ENCODE measurements at regions not wholly inside any gene's neighbourhood (a gene's known extent, or its start where the extent isn't known, plus 50 kb on each side); places are given as distances from the start of the nearest gene placed in this dataset.

DNA sequence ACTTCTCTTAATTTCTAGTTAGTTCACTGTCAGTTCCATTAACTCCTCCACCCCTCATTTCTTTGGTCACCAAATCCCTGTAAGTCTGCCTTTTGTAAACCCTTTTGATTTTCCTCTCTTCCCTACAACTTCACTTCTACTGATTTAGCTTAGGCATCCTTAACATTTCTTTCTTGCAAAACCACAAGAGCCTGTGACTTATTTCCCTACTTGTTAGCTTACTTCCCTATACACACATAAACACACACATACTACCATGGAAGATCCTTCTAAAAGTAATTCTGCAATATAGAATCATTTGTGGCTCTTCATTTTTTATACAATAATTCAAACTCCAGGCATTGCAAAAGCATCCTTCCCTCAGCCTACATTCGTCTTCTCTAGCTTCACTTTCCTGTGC is 494.3 kb upstream of the USP15 start:
- H3K27ac Mint-ChIP-seq = no peak overlapping the region
- no peaks in the 10 kb centered on the region for H3K9me3 Mint-ChIP-seq
- H3K27me3 Mint-ChIP-seq (ENCODE audit: low read depth) = no peaks in the 10 kb centered on the region
- H3K4me1 Mint-ChIP-seq (ENCODE audit: low read depth) = no peaks in the 10 kb centered on the region
- no peaks in the 10 kb centered on the region for H3K36me3 Mint-ChIP-seq (ENCODE audit: low read depth)
- no peak overlapping the region for H3K4me3 Mint-ChIP-seq (ENCODE audit: low read depth)
- DNase-seq (ENCODE audit: low spot score) = no peak
- intact Hi-C loops (cut with micrococcal nuclease) = no loop called here

DNA sequence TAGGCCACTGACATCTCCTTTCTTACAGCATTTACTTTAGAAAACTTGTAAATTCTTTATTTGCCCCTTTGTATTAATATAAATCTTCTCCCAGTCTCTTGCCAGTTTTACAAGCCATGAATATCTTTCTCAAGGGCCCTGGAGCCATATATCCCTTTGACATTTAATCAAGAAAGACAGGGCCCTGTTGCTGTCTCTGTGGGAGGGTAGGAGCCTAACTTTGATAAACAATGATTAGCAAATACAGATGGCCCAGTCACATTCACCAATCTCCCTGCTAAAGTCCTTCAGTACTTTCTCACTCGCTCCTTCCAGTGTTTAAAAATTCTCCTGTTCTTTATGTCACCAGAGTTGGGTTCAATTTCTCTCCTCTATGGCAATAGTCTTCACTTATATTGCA is 479.8 kb upstream of the USP15 start:
- DNase-seq (ENCODE audit: low spot score) = no peak
- Mint-ChIP-seq H3K9me3 (no peaks in the 10 kb centered on the region), H3K36me3 (ENCODE audit: low read depth) (no peaks in the 10 kb centered on the region), H3K4me1 (ENCODE audit: low read depth) (no peaks in the 10 kb centered on the region), H3K27me3 (ENCODE audit: low read depth) (no peaks in the 10 kb centered on the region), H3K27ac (no peak overlapping the region), H3K4me3 (ENCODE audit: low read depth) (no peak overlapping the region)
- intact Hi-C loops (cut with micrococcal nuclease) = no loop called here

DNA sequence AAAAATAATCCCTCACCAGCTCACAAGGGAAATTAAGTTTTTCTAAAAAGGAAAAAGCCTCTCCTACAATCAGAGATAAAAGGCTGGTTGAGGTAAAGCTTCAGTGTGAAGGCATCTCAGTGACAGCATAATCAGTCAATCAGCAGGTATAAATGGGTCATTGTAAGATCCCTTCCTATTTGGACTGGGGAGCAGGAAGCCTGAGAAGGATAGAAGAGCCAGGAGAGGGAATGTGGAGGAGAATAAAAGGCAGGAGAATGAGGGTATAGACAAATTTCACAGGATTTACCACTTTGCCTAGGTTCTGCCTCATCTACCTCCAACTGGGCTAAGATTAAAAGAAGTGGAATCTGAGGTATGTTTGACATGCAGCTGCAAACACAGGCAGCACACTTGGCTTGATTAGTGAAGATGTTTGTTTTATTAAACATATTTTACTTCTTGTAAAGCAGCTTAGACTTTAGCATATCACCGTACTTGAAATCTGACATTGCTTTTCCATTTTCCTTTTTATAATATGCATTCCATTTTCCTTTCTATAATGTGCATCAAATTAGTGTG is 479.1 kb upstream of the USP15 start:
- no peaks in the 10 kb centered on the region for H3K27me3 Mint-ChIP-seq (ENCODE audit: low read depth)
- no peaks in the 10 kb centered on the region for H3K4me1 Mint-ChIP-seq (ENCODE audit: low read depth)
- H3K9me3 Mint-ChIP-seq = no peaks in the 10 kb centered on the region
- intact Hi-C loops (cut with micrococcal nuclease) = no loop called here
- no peak for DNase-seq (ENCODE audit: low spot score)
- H3K4me3 Mint-ChIP-seq (ENCODE audit: low read depth) = no peak overlapping the region
- no peak overlapping the region for H3K27ac Mint-ChIP-seq
- H3K36me3 Mint-ChIP-seq (ENCODE audit: low read depth) = no peaks in the 10 kb centered on the region

DNA sequence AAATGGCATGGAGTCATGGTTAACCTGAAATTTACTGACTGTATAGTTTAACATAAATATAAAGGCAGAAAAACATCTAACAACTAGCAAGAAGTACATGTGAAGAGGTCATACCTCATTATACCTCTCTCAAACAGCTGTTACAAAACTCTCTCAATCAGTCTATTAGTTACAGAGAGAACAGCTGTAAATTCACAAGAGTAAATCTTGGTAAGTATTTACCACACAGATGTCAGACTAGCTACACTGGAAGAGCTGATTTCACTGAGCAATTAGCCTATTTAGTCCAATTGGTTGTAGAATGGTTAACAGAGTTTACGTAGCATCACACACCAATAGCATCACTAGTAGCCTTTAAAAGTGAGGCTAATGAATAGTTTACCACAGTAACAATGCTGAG is 463.4 kb upstream of the USP15 start:
- Mint-ChIP-seq H3K4me1 (ENCODE audit: low read depth) (no peaks in the 10 kb centered on the region), H3K36me3 (ENCODE audit: low read depth) (no peaks in the 10 kb centered on the region), H3K9me3 (no peaks in the 10 kb centered on the region), H3K27me3 (ENCODE audit: low read depth) (no peaks in the 10 kb centered on the region), H3K4me3 (ENCODE audit: low read depth) (no peak overlapping the region), H3K27ac (no peak overlapping the region)
- intact Hi-C loops (cut with micrococcal nuclease) = no loop called here
- DNase-seq (ENCODE audit: low spot score) = no peak

DNA sequence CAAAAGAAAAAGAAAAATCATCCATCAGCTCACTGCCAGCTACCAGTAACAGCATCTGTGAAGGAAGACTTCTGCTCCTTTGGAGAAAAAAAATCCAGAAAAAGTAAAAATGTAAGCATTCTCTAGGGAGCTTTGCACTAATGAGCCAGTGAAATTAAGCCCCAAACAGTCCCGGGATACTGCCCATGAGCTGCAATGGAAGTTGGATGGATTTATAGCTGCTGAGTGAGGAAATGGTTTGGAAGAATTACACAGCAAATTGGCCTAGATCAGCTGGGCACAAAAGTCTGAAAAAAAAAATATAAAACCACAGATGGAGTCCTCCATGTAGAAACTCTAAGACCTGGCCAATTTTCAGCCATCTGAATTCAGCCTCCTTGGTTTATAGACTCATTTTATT is 462.9 kb upstream of the USP15 start:
- H3K4me3 Mint-ChIP-seq (ENCODE audit: low read depth) = no peak overlapping the region
- no peak for DNase-seq (ENCODE audit: low spot score)
- H3K27me3 Mint-ChIP-seq (ENCODE audit: low read depth) = no peaks in the 10 kb centered on the region
- no peaks in the 10 kb centered on the region for H3K4me1 Mint-ChIP-seq (ENCODE audit: low read depth)
- H3K27ac Mint-ChIP-seq = no peak overlapping the region
- intact Hi-C loops (cut with micrococcal nuclease) = no loop called here
- H3K9me3 Mint-ChIP-seq = no peaks in the 10 kb centered on the region
- H3K36me3 Mint-ChIP-seq (ENCODE audit: low read depth) = no peaks in the 10 kb centered on the region

DNA sequence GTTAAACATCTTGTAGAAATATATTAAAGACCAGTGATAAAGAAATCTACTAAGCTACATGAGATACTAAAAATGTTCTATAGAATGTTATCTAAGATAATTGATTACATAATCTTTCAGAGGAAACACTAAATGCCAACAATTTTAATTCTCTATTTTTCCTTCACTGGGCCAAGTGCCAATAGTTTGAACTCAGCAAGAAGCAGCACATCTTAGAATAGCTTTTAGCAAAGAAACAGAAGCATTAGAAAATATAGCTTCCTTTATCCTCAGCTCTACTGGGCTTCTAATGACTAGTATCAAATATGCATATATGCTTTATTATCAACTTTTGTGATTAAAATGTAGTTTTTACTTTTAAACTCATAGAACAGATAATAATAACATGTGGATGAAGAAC is 461.4 kb upstream of the USP15 start:
- Mint-ChIP-seq H3K9me3 (no peaks in the 10 kb centered on the region), H3K4me3 (ENCODE audit: low read depth) (no peak overlapping the region), H3K27ac (no peak overlapping the region), H3K27me3 (ENCODE audit: low read depth) (no peaks in the 10 kb centered on the region), H3K4me1 (ENCODE audit: low read depth) (no peaks in the 10 kb centered on the region), H3K36me3 (ENCODE audit: low read depth) (no peaks in the 10 kb centered on the region)
- DNase-seq (ENCODE audit: low spot score) = no peak
- intact Hi-C loops (cut with micrococcal nuclease) = no loop called here

DNA sequence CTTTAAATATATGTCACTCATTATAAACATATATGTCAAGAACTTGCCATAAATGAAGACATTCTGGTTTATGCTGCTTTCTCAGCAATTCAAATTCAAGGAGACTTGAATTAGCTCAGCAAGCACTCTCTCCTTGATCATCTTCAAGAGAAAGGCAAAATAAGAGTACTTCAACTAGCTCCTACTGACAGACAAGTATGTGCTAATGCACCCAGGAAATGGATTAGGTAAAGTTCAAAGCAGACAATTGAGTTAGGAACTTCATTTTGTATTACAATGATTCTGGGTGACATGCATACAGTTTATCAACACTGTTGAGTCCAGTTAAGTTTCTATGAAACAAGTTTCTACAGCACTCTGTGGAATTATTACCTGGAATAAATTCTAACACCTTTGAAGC is 455.9 kb upstream of the USP15 start:
- Mint-ChIP-seq H3K9me3 (peaks cover 7% of the 10 kb centered on the region), H3K4me1 (ENCODE audit: low read depth) (no peaks in the 10 kb centered on the region), H3K27ac (no peak overlapping the region), H3K4me3 (ENCODE audit: low read depth) (no peak overlapping the region), H3K36me3 (ENCODE audit: low read depth) (no peaks in the 10 kb centered on the region), H3K27me3 (ENCODE audit: low read depth) (no peaks in the 10 kb centered on the region)
- intact Hi-C loops (cut with micrococcal nuclease) = no loop called here
- no peak for DNase-seq (ENCODE audit: low spot score)

DNA sequence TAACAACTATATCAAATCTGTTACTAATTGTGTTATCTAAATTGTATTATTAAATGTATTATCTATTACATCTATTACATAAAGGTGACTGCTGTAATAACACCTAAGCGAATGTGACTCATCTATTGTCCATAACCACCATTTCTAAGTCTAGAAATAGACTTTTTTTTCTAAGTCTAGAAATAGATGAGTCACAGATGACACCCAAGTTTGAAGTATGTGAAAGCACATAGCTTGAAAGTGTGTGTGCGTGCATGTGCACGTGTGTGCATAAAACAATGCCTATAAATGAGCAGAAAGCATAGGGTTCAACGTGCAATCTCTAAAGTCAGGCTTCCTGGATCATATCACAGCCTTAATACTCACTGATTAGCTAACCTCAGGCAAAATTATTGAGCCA is 451.3 kb upstream of the USP15 start:
- H3K4me3 Mint-ChIP-seq (ENCODE audit: low read depth) = no peak overlapping the region
- intact Hi-C loops (cut with micrococcal nuclease) = no loop called here
- no peak overlapping the region for H3K27ac Mint-ChIP-seq
- DNase-seq (ENCODE audit: low spot score) = no peak
- H3K9me3 Mint-ChIP-seq = peaks cover 7% of the 10 kb centered on the region
- H3K27me3 Mint-ChIP-seq (ENCODE audit: low read depth) = no peaks in the 10 kb centered on the region
- no peaks in the 10 kb centered on the region for H3K36me3 Mint-ChIP-seq (ENCODE audit: low read depth)
- no peaks in the 10 kb centered on the region for H3K4me1 Mint-ChIP-seq (ENCODE audit: low read depth)

DNA sequence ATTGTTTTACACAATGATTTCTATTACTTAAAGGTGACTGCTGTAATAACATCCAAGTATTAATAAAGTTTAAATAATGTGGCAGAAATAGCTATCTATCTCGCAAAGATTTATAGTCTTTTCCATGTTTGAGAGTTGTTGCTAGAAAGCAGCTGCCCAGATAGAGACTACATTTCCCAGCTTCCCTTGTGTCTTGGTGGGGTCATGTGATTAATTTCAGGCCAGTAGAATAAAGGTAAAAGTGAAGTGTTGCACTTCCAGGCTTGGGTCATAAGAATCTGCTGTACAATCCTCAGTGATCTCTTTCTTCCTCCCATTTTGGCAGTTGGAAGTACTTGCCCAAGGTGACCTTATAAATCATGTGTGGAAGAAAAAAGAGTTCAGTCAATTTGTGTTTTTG is 449.7 kb upstream of the USP15 start:
- Mint-ChIP-seq H3K27ac (no peak overlapping the region), H3K4me1 (ENCODE audit: low read depth) (no peaks in the 10 kb centered on the region), H3K27me3 (ENCODE audit: low read depth) (no peaks in the 10 kb centered on the region), H3K4me3 (ENCODE audit: low read depth) (no peak overlapping the region), H3K36me3 (ENCODE audit: low read depth) (no peaks in the 10 kb centered on the region), H3K9me3 (peaks cover 10% of the 10 kb centered on the region)
- no peak for DNase-seq (ENCODE audit: low spot score)
- intact Hi-C loops (cut with micrococcal nuclease) = no loop called here

DNA sequence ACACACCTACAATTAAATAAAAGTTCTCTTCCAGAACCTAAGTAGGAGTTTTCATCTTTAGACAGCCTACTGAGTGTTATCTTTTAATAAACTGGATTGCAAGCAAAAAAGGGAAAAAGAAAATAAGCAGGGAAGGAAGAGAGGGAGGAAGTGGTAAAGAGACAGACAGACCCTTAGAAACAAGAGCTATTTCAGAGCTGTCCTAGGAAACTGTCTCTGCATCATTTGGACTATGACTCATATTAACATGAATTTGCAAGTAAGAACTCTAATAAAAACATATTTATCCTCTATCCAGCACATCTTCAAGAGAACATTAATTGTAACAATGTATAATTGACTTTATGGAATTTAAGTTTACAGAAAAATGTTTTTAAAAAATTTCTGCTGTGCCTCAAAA is 438.8 kb upstream of the USP15 start:
- no peaks in the 10 kb centered on the region for H3K27me3 Mint-ChIP-seq (ENCODE audit: low read depth)
- intact Hi-C loops (cut with micrococcal nuclease) = no loop called here

DNA sequence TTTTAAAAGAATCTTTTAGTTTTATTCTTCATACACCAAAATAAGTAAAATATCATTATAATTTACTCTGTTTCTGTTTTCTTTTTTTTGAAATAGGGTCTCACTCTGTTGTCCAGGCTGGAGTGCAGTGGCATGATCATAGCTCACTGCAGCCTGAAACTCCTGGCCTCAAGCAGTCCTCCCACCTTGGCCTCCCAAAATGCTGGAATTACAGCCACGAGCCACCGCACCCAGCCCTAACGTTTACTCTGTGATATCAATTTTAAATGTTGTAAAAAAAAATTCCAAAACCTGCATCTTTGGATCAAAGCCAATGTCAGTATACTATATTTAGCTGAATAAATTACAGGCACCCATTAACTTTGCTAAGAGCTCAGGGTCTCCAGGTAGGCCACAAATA is 437.1 kb upstream of the USP15 start:
- H3K4me1 Mint-ChIP-seq (ENCODE audit: low read depth) = no peaks in the 10 kb centered on the region
- H3K36me3 Mint-ChIP-seq (ENCODE audit: low read depth) = no peaks in the 10 kb centered on the region
- no peak overlapping the region for H3K4me3 Mint-ChIP-seq (ENCODE audit: low read depth)
- no peaks in the 10 kb centered on the region for H3K9me3 Mint-ChIP-seq
- DNase-seq (ENCODE audit: low spot score) = no peak
- H3K27ac Mint-ChIP-seq = no peak overlapping the region
- intact Hi-C loops (cut with micrococcal nuclease) = no loop called here
- H3K27me3 Mint-ChIP-seq (ENCODE audit: low read depth) = no peaks in the 10 kb centered on the region

More for the DNA sequence above, 438.8 kb upstream of the USP15 start:
- Mint-ChIP-seq H3K4me3 (ENCODE audit: low read depth) (no peak overlapping the region), H3K36me3 (ENCODE audit: low read depth) (no peaks in the 10 kb centered on the region), H3K4me1 (ENCODE audit: low read depth) (no peaks in the 10 kb centered on the region), H3K27ac (no peak overlapping the region), H3K9me3 (no peaks in the 10 kb centered on the region)
- DNase-seq (ENCODE audit: low spot score) = no peak

DNA sequence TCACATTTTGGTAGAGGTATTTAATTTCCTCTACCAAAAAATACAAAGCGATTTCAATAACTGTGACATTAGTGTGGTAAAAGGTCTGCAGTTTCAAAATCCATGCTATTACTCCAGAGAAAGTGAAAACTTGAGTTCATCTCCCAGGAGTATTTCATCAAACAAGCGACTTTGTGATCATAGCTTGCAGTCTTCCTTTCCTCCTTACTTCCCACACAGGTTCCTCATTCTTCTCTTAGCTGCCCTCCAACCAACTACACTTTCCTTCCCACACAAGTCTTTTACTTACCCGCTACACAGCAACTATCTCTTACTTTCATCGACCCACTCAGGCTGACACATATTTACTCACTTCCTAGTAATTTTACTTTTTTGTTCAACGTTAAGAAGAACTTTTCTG is 413.4 kb upstream of the USP15 start:
- intact Hi-C loops (cut with micrococcal nuclease) = no loop called here

DNA sequence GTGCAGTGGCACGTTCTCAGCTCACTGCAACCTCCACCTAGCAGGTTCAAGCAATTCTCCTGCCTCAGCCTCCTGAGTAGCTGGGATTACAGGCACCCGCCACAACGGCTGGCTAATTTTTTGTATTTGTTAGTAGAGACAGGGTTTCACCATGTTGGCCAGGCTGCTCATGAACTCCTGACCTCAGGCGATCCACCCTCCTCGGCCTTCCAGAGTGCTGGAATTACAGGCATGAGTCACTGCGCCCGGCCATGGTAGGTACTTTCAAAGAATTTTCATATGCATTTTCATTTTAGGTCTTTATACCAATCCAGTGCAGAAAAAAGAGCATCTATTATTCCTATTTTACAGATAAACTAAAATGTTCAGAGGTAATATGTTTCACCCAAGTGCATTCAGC is 411.3 kb upstream of the USP15 start:
- Mint-ChIP-seq H3K9me3 (no peaks in the 10 kb centered on the region), H3K4me1 (ENCODE audit: low read depth) (no peaks in the 10 kb centered on the region), H3K4me3 (ENCODE audit: low read depth) (no peak overlapping the region), H3K27ac (no peak overlapping the region), H3K36me3 (ENCODE audit: low read depth) (no peaks in the 10 kb centered on the region), H3K27me3 (ENCODE audit: low read depth) (no peaks in the 10 kb centered on the region)
- intact Hi-C loops (cut with micrococcal nuclease) = no loop called here
- no peak for DNase-seq (ENCODE audit: low spot score)

More for the DNA sequence above, 413.4 kb upstream of the USP15 start:
- Mint-ChIP-seq H3K27me3 (ENCODE audit: low read depth) (no peaks in the 10 kb centered on the region), H3K4me3 (ENCODE audit: low read depth) (no peak overlapping the region), H3K4me1 (ENCODE audit: low read depth) (no peaks in the 10 kb centered on the region), H3K36me3 (ENCODE audit: low read depth) (no peaks in the 10 kb centered on the region), H3K27ac (no peak overlapping the region), H3K9me3 (peaks cover 1% of the 10 kb centered on the region)
- DNase-seq (ENCODE audit: low spot score) = no peak

DNA sequence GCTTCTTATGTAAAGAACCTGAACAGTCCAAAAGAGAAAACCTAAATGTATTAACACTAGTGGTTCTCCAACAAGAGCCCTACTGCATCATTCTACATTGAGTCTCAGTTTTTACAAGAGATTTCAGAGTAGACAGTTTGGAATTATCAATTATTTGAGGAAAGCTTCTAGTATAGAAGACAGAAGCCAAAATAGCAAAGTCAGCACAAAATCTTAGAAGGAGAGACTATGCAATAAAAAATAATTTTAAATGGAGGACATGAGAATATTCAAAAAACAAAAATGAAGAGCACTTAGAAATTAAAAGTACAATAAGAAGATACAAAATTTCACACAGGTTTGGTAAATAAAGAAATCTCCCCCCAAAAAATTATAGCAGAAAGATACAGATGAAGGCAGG is 406.3 kb upstream of the USP15 start:
- Mint-ChIP-seq H3K36me3 (ENCODE audit: low read depth) (no peaks in the 10 kb centered on the region), H3K27ac (no peak overlapping the region), H3K27me3 (ENCODE audit: low read depth) (no peaks in the 10 kb centered on the region), H3K4me3 (ENCODE audit: low read depth) (no peak overlapping the region), H3K4me1 (ENCODE audit: low read depth) (no peaks in the 10 kb centered on the region), H3K9me3 (peaks cover 3% of the 10 kb centered on the region)
- intact Hi-C loops (cut with micrococcal nuclease) = no loop called here
- no peak for DNase-seq (ENCODE audit: low spot score)

Data from activated T-helper 2 cell treated with anti-CD3 and anti-CD28 coated beads, Interferon-gamma antibody, Interleukin-2, Interleukin-4, amounts not matched to agents 10 μg/mL and 5 μg/mL and 100 μg/mL, durations not matched to agents 14 hours and 24 hours and 36 hours (primary cell).